MM.1S (cell line): ENCODE measurements at regions not wholly inside any gene's neighbourhood (a gene's known extent, or its start where the extent isn't known, plus 50 kb on each side); places are given as distances from the start of the nearest gene placed in this dataset.

Experiments used
- DNase-seq: peaks from one replicate; pipeline ENCODE4 v3.0.0-alpha.2; 2015
- H2AFZ ChIP-seq: fragments of 300-600 bp; sonication (generic); 2 replicates; pipeline ENCODE4 v1.6.0; 2016; ENCODE audit warnings: antibody characterized with exemption, low read length
- H3F3A ChIP-seq: fragments of 300-600 bp; sonication (generic); 2 replicates; pipeline ENCODE4 v1.6.1; 2016; ENCODE audit warnings: mild to moderate bottlenecking, antibody characterized with exemption, low read length, moderate library complexity, mixed read lengths; ENCODE audit not compliant: insufficient read depth
- H3K27ac ChIP-seq: fragments of 300-600 bp; sonication (generic); 2 replicates; pipeline ENCODE4 v1.5.1; 2016; ENCODE audit warnings: mild to moderate bottlenecking, low read length
- H3K27me3 ChIP-seq: fragments of 300-600 bp; sonication (generic); replicated peaks from 2 replicates; pipeline ENCODE4 v1.6.0; 2016; ENCODE audit warnings: low read length; ENCODE audit not compliant: insufficient read depth
- H3K36me3 ChIP-seq: fragments of 300-600 bp; sonication (generic); replicated peaks from 2 replicates; pipeline ENCODE4 v1.6.1; 2016; ENCODE audit warnings: mild to moderate bottlenecking, low read length, mixed read lengths; ENCODE audit not compliant: insufficient read depth
- H3K4me1 ChIP-seq: fragments of 300-600 bp; sonication (generic); 2 replicates; pipeline ENCODE4 v1.6.1; 2016; ENCODE audit warnings: low read length, mixed read lengths
- H3K4me2 ChIP-seq: fragments of 300-600 bp; sonication (generic); 2 replicates; pipeline ENCODE4 v1.6.0; 2016; ENCODE audit warnings: low read depth, low read length
- H3K4me3 ChIP-seq: fragments of 300-600 bp; sonication (generic); 2 replicates; pipeline ENCODE4 v1.5.1; 2016; ENCODE audit warnings: low read length, mixed read lengths
- H3K79me2 ChIP-seq: fragments of 300-600 bp; sonication (generic); 2 replicates; pipeline ENCODE4 v1.6.1; 2016; ENCODE audit warnings: mixed run types, low read length, mixed read lengths
- H3K9ac ChIP-seq: fragments of 300-600 bp; sonication (generic); 2 replicates; pipeline ENCODE4 v1.6.1; 2016; ENCODE audit warnings: low read length, mixed read lengths
- H3K9me2 ChIP-seq: fragments of 300-600 bp; sonication (generic); replicated peaks from 2 replicates; pipeline ENCODE4 v1.6.1; 2016; ENCODE audit warnings: mild to moderate bottlenecking, low read length, mixed read lengths; ENCODE audit not compliant: insufficient read depth
- H3K9me3 ChIP-seq: fragments of 300-600 bp; sonication (generic); replicated peaks from 2 replicates; pipeline ENCODE4 v1.6.1; 2016; ENCODE audit warnings: mild to moderate bottlenecking, low read length, mixed read lengths; ENCODE audit not compliant: insufficient read depth
- H4K20me1 ChIP-seq: fragments of 300-600 bp; sonication (generic); 2 replicates; pipeline ENCODE4 v1.6.1; 2016; ENCODE audit warnings: mild to moderate bottlenecking, low read length, moderate library complexity, mixed read lengths; ENCODE audit not compliant: insufficient read depth
- CTCF ChIP-seq: fragments of 300-600 bp; sonication (generic); IDR thresholded peaks from 2 replicates; pipeline ENCODE4 v1.5.1; 2016; ENCODE audit warnings: antibody characterized with exemption, low read length, mixed read lengths
- EZH2 ChIP-seq: fragments of 300-600 bp; sonication (generic); optimal IDR thresholded peaks from 2 replicates; pipeline ENCODE3; 2017; ENCODE audit warnings: low read depth, mild to moderate bottlenecking, antibody characterized with exemption, low read length, mixed read lengths
- EZH2phosphoT487 ChIP-seq: fragments of 300-600 bp; sonication (generic); IDR thresholded peaks from 2 replicates; pipeline ENCODE4 v1.6.1; 2018; ENCODE audit warnings: antibody characterized with exemption, low read length

DNA sequence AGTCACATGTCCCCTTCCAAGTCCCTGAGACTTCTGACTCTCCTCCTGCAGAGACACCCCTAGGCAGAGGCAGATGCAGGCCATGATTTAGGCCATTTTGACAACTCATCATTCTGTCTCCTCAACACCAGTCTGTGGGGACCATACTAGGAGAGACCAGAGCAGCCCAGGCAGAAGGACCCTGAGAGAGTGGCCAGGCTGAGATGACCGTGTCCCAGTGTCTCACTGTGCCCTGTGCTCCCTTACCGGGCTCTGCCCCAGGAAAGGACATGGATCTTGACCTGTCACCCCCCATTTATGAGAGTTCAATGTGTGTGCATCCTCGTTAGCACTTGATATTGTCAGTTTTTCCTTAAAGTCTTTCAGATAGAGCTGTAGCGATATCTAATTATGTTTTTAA is 52.4 kb upstream of the IGLL5 start:
- TF ChIP-seq EZH2 (no peak), CTCF (no peak), EZH2phosphoT487 (no peak)
- Histone ChIP-seq H3K9me2 (no peaks in the 10 kb centered on the region), H3K4me3 (no peak overlapping the region), H3K4me2 (no peak overlapping the region), H2AFZ (no peak overlapping the region), H3K4me1 (no peaks in the 10 kb centered on the region), H3K9ac (no peak overlapping the region), H3K27ac (no peak overlapping the region), H3K79me2 (peaks cover 81% of the 10 kb centered on the region), H3F3A (no peaks in the 10 kb centered on the region), H3K36me3 (no peaks in the 10 kb centered on the region), H4K20me1 (no peaks in the 10 kb centered on the region), H3K9me3 (no peaks in the 10 kb centered on the region), H3K27me3 (no peaks in the 10 kb centered on the region)
- no peak for DNase-seq

GRCh38 chr22:22835771-22836291 is 51.8 kb upstream of the IGLL5 start:
- H2AFZ ChIP-seq = no peak overlapping the region
- H3K27me3 ChIP-seq = no peaks in the 10 kb centered on the region
- H3K27ac ChIP-seq = no peak overlapping the region
- no peaks in the 10 kb centered on the region for H3K9me2 ChIP-seq
- H3K4me2 ChIP-seq = no peak overlapping the region
- no peaks in the 10 kb centered on the region for H3K4me1 ChIP-seq
- no peak overlapping the region for H3K4me3 ChIP-seq
- H3K36me3 ChIP-seq = no peaks in the 10 kb centered on the region
- peaks cover 81% of the 10 kb centered on the region for H3K79me2 ChIP-seq
- H4K20me1 ChIP-seq = no peaks in the 10 kb centered on the region
- no peaks in the 10 kb centered on the region for H3K9me3 ChIP-seq
- H3K9ac ChIP-seq = no peak overlapping the region
- no peaks in the 10 kb centered on the region for H3F3A ChIP-seq
- no peak for DNase-seq
- TF ChIP-seq EZH2phosphoT487 (no peak), CTCF (no peak), EZH2 (no peak)

GRCh38 chr22:22836635-22837034 is 51.0 kb upstream of the IGLL5 start:
- H3K9me2 ChIP-seq = no peaks in the 10 kb centered on the region
- TF ChIP-seq EZH2phosphoT487 (no peak), EZH2 (no peak), CTCF (no peak)
- H3K79me2 ChIP-seq = peaks cover 83% of the 10 kb centered on the region
- H3K9ac ChIP-seq = no peak overlapping the region
- H3K27me3 ChIP-seq = no peaks in the 10 kb centered on the region
- no peaks in the 10 kb centered on the region for H3K36me3 ChIP-seq
- H3K4me3 ChIP-seq = no peak overlapping the region
- no peaks in the 10 kb centered on the region for H4K20me1 ChIP-seq
- H2AFZ ChIP-seq = no peak overlapping the region
- no peaks in the 10 kb centered on the region for H3K4me1 ChIP-seq
- H3K9me3 ChIP-seq = no peaks in the 10 kb centered on the region
- H3F3A ChIP-seq = no peaks in the 10 kb centered on the region
- H3K4me2 ChIP-seq = no peak overlapping the region
- DNase-seq = no peak
- no peak overlapping the region for H3K27ac ChIP-seq
